RWPE1 (cell line): ENCODE measurements at regions not wholly inside any gene's neighbourhood (a gene's known extent, or its start where the extent isn't known, plus 50 kb on each side); places are given as distances from the start of the nearest gene placed in this dataset.
"Not testable (repeated sequence)": the region's sequence is repeated elsewhere in the genome, so short reads cannot be mapped to it uniquely, and the experiment has no call there.

ENCODE experiments used
- CTCF ChIA-PET: fragments of 350-600 bp; sonication (Branson Sonifier 250); formaldehyde crosslinking; extraction: SDS; loops from one replicate; lab custom pipeline; 2021; lab: Yijun Ruan, JAX
- POLR2A ChIA-PET: fragments of 400-600 bp; formaldehyde crosslinking; extraction: SDS; loops from one replicate; lab custom pipeline; 2020; ENCODE audit warnings: antibody characterized with exemption; ENCODE audit not compliant: low non-redundant PET; lab: Yijun Ruan, JAX
- DNase-seq: peaks from one replicate; pipeline ENCODE4 v3.0.0; 2012; ENCODE audit warnings: low spot score
- H3K27ac ChIP-seq: fragments of 450-650 bp; 2 replicates; pipeline ENCODE4 v1.5.1; 2017
- CTCF ChIP-seq: fragments of 450-650 bp; conservative IDR thresholded peaks from 2 replicates; pipeline ENCODE4 v1.5.1; 2017; ENCODE audit warnings: low read depth, mild to moderate bottlenecking

GRCh38 chr5:91937121-91937520, 554.0 kb upstream of the ARRDC3 start:
- ChIA-PET CTCF (no interaction called here), POLR2A (no interaction called here)
- no peak for DNase-seq
- TF ChIP-seq CTCF, result no peak
- H3K27ac ChIP-seq, result no peak overlapping the region

DNA sequence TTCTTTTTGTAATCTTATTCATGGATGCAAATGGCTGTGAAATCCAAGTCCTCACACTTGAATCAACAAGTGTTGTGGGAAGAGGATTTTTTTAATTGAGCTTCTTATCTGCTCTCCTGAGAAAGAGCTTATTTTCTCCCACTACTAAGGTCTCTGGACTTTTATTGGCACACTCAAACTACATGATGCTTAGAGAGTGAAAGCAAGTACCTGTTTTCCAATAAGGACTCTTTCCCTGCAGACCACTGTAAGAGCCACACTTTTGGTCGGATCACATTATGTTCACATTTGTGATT, 546.4 kb upstream of the ARRDC3 start:
- no peak overlapping the region for H3K27ac ChIP-seq
- CTCF ChIA-PET, result interaction anchor here (0.6 to 1.0 kb wide), 9 partner anchors 71 to 1915 kb away, joined by 3 to 6 read pairs (median 3); no protein-coding TSS in a partner anchor
- POLR2A ChIA-PET, result no interaction called here
- DNase-seq, result no peak
- TF ChIP-seq CTCF, result peak; percentile 28; the same call in 1 of the 2 replicates

GRCh38 chr5:91928754-91929521, 545.8 kb upstream of the ARRDC3 start:
- CTCF ChIA-PET, result interaction anchor here (0.6 to 1.0 kb wide), 8 partner anchors 72 to 1915 kb away, joined by 3 to 6 read pairs (median 3); no protein-coding TSS in a partner anchor
- no peak overlapping the region for H3K27ac ChIP-seq
- DNase-seq, result peak; percentile 30
- POLR2A ChIA-PET, result no interaction called here
- TF ChIP-seq CTCF, result peak; percentile 78

- TF ChIP-seq CTCF, result no peak
- ChIA-PET CTCF (interaction anchor here (0.6 kb wide), 1 partner anchor 1306 kb away, joined by 5 read pairs; no protein-coding TSS in a partner anchor), POLR2A (no interaction called here)
- DNase-seq, result no peak
- no peak overlapping the region for H3K27ac ChIP-seq
These were observed 544.3 kb upstream of the ARRDC3 start for GRCh38 chr5:91927439-91927838.

- TF ChIP-seq CTCF, result no peak
- POLR2A ChIA-PET, result no interaction called here
- no peak for DNase-seq
- no peak overlapping the region for H3K27ac ChIP-seq
- CTCF ChIA-PET, result no interaction called here
These were observed 542.1 kb upstream of the ARRDC3 start for GRCh38 chr5:91925249-91925648.

- DNase-seq, H3K27ac ChIP-seq, POLR2A ChIA-PET: not testable (repeated sequence)
- CTCF ChIA-PET, result interaction anchor here (0.5 kb wide), 1 partner anchor 473 kb away, joined by 3 read pairs; no protein-coding TSS in a partner anchor
These were observed 534.1 kb upstream of the ARRDC3 start for GRCh38 chr5:91917037-91917814.
